Effector memory CD8-positive, alpha-beta T cell (primary cell): ENCODE measurements at regions not wholly inside any gene's neighbourhood (a gene's known extent, or its start where the extent isn't known, plus 50 kb on each side); places are given as distances from the start of the nearest gene placed in this dataset.
"Not testable (repeated sequence)": the region's sequence is repeated elsewhere in the genome, so short reads cannot be mapped to it uniquely, and the experiment has no call there.

Experiments
- ATAC-seq: fragments of 150-1000 bp; cut with Tn5 transposase; replicated peaks from 2 replicates; pipeline ENCODE4 v1.10.0; 2021; ENCODE audit warnings: mild to moderate bottlenecking, moderate library complexity
- DNase-seq, 3 experiments: peaks; one replicate each; pipeline ENCODE4 v3.0.0; 2021
- H3K27ac Mint-ChIP-seq, 2 donors: one replicate each; pipeline ENCODE4 v1.8.0; 2022; ENCODE audit warnings: mild to moderate bottlenecking in 2 of 2, mixed read lengths in 2 of 2, moderate library complexity in 2 of 2
- H3K27me3 Mint-ChIP-seq, 2 donors: one replicate each; pipeline ENCODE4 v1.8.0; 2022; ENCODE audit warnings: mixed read lengths in 2 of 2
- H3K36me3 Mint-ChIP-seq: one replicate; pipeline ENCODE4 v1.8.0; 2022; ENCODE audit warnings: mild to moderate bottlenecking, moderate library complexity, mixed read lengths; ENCODE audit not compliant: insufficient read depth
- H3K4me1 Mint-ChIP-seq, 2 donors: one replicate each; pipeline ENCODE4 v1.8.0; 2022; ENCODE audit warnings: low read depth in 2 of 2, mixed read lengths in 2 of 2
- H3K4me3 Mint-ChIP-seq, 2 donors: one replicate each; pipeline ENCODE4 v1.8.0; 2022; ENCODE audit warnings: mild to moderate bottlenecking in 2 of 2, mixed read lengths in 2 of 2, moderate library complexity in 2 of 2
- H3K9me3 Mint-ChIP-seq, 2 donors: one replicate each; pipeline ENCODE4 v1.8.0; 2022; ENCODE audit warnings: mixed read lengths in 2 of 2

DNA sequence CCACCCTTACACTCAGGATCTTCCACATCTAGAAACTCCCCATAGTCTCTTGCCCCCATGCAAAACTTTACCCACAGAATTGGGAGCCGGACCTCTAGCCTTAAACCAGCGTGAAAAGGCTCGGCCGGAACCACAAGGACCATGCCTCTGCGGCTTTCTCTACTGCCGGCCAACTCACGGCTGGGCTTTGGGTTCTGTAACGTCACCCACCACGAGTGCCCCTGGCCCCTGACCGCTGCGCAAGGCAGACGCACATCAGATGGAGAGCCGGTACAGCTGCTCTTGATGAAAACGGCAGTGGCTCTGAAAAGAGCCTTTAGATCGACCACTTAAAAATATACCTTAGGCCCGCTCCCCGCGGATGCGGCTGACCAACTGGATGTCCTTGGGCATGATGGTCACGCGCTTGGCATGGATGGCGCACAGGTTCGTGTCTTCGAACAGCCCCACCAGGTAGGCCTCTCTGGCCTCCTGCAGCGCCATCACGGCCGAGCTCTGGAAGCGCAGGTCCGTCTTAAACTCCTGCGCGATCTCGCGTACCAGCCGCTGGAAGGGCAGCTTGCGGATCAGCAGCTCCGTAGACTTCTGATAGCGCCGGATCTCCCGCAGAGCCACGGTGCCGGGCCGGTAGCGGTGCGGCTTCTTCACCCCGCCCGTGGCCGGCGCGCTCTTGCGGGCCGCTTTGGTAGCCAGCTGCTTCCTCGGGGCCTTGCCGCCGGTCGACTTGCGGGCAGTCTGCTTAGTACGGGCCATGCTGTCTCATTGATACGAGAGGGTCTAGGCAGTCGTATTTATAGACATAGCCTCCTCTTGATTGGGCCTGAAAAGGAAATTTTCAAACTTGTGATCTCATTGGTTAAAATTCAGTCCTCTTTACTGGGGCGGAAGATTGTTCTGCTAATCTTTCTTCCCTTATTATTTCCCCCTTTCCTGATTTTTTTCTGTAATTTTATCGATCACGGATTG, 66.3 kb downstream of the FAM72C start:
- not testable (repeated sequence) for H3K9me3 Mint-ChIP-seq, H3K27me3 Mint-ChIP-seq, H3K27ac Mint-ChIP-seq, H3K4me1 Mint-ChIP-seq, H3K36me3 Mint-ChIP-seq
- H3K4me3 Mint-ChIP-seq = peak overlapping the region; percentile 47 to 77
- ATAC-seq (peak; percentile 33), DNase-seq (peak in 1 of 3 experiments; percentile 1)

DNA sequence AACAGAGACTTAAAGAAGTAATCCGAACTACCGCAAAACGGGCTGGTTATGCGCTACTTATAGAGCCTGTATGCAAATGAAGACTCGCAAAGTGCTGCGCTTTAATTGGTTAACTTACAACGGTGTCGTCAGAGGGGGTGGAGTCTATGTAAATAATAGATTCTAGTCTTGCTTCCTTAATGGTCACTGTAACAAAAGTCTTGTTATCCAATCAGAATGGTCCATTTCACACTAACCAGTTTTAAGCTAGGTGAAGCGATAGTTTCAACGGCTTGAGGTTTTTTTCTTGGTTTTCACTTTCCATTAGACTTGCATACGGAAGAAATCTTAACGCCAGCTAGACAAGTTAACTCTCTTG, 67.2 kb downstream of the FAM72C start:
- H3K4me1 Mint-ChIP-seq, H3K4me3 Mint-ChIP-seq, H3K36me3 Mint-ChIP-seq, DNase-seq, H3K27ac Mint-ChIP-seq, H3K9me3 Mint-ChIP-seq, H3K27me3 Mint-ChIP-seq: not testable (repeated sequence)
- peak; percentile 85 for ATAC-seq

DNA sequence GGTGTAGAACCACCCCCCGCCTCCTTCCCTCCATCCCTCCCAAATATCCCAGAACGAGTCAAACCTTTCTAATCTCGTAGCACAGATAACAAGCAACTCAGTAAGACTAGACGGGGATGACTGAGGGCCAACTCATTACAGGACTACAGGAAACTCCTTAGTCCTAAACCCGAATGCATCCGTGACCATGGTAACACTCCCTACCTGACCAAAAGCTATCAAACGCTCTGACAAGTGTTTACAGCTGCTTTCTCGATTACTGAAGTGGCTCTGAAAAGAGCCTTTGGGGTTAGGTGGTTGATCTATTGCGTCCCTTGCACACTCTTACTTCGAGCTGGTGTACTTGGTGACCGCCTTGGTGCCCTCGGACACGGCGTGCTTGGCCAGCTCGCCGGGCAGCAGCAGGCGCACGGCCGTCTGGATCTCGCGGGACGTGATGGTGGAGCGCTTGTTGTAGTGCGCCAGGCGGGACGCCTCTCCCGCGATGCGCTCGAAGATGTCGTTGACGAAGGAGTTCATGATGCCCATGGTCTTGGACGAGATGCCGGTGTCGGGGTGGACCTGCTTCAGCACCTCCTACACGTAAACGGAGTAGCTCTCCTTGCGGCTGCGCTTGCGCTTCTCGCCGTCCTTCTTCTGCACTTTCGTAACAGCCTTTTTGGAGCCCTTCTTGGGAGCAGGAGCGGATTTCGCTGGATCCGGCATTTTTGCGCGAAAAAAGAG, 67.7 kb downstream of the FAM72C start:
- not testable (repeated sequence) for H3K9me3 Mint-ChIP-seq, H3K27ac Mint-ChIP-seq, H3K4me3 Mint-ChIP-seq, H3K36me3 Mint-ChIP-seq, H3K4me1 Mint-ChIP-seq, DNase-seq, H3K27me3 Mint-ChIP-seq
- ATAC-seq = peak; percentile 26

DNA sequence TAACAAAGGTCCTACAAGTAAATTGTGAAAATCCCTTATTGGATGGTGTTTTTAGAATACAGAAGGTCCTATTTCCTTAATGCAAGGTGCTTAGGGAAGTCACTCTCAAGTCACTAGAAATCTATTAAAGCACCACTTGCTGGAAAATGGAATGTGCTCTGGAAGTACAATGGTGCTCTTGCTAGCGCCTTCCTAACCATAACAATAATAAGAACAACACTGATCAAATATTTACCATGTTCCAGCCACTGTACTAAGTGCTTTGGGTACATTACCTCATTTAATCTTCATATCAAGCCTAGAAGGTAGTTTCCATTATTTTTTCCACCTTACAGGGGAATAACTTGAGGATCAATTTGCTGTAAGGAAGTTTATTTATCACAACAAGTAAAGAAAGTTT, 75.4 kb downstream of the FAM72C start:
- not testable (repeated sequence) for H3K4me3 Mint-ChIP-seq, DNase-seq, H3K4me1 Mint-ChIP-seq, H3K36me3 Mint-ChIP-seq, H3K9me3 Mint-ChIP-seq, ATAC-seq, H3K27ac Mint-ChIP-seq, H3K27me3 Mint-ChIP-seq

DNA sequence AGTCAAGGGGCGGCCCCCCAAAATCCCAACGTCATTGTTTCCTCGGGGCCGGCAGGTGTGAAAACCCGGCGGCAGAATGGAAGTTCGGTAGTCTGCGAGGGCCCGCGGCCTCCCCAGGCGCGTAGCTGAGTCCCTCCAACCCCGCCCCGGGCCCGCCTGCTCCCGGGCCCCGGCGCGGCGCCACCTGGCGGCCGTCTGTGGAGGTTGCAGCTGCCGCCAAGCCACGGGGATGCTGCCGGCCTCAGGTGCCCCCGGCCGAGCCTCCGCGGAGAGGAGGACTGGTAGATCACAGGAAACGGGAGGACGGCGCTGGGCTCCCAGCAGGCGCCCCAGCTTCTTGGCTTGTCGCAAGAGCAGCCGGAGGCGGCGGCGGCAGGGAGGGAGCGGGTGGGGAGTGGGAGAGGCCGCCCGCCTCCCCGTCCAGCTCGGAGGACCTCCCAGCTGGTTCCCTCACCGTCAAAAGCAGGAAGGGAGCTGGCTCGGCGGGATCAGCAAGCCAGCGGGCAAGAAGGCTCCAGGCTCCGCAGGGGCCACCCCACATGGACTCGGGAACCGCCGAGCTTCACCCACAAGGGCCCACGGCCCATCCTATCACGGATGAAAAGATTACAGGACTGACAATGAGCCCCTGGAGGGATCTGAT, 86.7 kb downstream of the FAM72C start:
- H3K4me1 Mint-ChIP-seq, H3K9me3 Mint-ChIP-seq, H3K36me3 Mint-ChIP-seq, H3K27me3 Mint-ChIP-seq, H3K27ac Mint-ChIP-seq: not testable (repeated sequence)
- peak; percentile 93 for ATAC-seq
- H3K4me3 Mint-ChIP-seq = peak overlapping the region in 1 of 2 donors; percentile 19
- DNase-seq = peak; percentile 53 to 77 (median 68)

DNA sequence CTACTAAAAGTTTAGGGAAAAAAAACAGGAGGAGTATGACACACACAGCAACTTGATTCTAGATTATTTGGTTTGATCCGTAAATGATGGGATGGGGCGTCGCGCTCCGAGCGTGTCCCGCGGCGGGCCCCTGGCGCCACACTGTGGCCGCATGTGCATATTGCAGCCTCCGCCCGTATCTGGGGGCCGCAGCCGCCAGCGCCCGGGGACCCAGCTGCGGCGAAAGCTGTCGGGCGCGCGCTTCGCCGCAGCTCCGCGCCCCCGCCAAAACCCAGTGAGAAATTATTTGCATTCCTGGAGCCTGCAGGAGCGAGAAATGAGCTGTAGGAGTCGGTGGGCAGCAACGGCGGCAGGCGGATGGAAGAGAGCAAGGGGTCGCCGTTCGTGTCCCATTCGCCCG, 87.3 kb downstream of the FAM72C start:
- ATAC-seq = peak; percentile 80
- H3K27ac Mint-ChIP-seq, H3K36me3 Mint-ChIP-seq: not testable (repeated sequence)

DNA sequence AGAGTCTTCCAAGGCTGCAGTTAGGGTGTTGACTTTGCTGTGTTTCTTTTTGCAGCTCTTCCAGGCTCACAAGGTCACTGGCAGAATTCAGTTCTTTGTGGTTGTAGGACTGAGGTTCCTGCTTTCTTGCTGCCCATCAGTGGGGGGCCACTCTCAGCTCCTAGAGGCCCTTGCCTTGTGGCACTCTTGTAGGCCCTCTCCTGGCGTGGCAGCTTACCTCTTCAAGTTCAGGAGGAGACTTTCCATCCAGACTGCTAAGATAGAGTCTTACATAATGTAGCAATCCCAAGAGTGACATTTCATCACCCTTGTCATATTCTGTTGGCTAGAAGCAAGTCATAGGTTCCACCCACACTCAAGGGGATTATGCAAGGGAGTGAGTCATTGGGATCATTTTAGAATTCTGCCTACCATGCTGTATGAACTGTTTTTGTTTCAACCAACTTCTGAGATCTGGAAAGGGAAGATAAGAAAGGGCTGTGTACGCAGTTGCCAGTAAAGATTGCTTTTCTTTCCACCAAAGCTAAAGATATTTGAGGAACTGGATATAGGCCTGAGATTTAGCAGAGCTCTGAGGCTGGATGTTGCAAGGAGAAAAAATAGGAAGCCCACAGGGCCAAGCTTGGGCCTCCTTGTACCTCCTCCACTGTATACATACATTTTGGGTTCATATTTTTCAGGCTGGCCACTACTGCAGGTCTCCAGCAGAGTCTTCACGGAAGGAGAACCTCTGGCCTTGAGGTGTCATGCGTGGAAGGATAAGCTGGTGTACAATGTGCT, 91.8 kb downstream of the FAM72C start:
- not testable (repeated sequence) for H3K4me1 Mint-ChIP-seq, DNase-seq, H3K27ac Mint-ChIP-seq, H3K4me3 Mint-ChIP-seq, H3K9me3 Mint-ChIP-seq, H3K27me3 Mint-ChIP-seq, ATAC-seq, H3K36me3 Mint-ChIP-seq

More for the DNA sequence above, 87.3 kb downstream of the FAM72C start:
- H3K4me1 Mint-ChIP-seq, H3K9me3 Mint-ChIP-seq, H3K27me3 Mint-ChIP-seq: not testable (repeated sequence)
- peak; percentile 31 to 55 (median 34) for DNase-seq
- H3K4me3 Mint-ChIP-seq = peak overlapping the region; percentile 15 to 52

DNA sequence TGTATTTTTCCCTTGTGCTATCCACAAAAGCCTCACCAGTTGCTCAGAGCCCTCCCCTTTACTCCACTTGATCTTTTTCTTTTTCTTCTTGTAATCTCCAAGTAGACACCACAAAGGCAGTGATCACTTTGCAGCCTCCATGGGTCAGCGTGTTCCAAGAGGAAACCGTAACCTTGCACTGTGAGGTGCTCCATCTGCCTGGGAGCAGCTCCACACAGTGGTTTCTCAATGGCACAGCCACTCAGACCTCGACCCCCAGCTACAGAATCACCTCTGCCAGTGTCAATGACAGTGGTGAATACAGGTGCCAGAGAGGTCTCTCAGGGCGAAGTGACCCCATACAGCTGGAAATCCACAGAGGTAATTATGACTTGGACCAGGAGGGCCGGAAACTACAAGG, 95.8 kb downstream of the FAM72C start:
- H3K9me3 Mint-ChIP-seq, H3K36me3 Mint-ChIP-seq, H3K4me1 Mint-ChIP-seq, DNase-seq, H3K4me3 Mint-ChIP-seq, H3K27me3 Mint-ChIP-seq, H3K27ac Mint-ChIP-seq, ATAC-seq: not testable (repeated sequence)

DNA sequence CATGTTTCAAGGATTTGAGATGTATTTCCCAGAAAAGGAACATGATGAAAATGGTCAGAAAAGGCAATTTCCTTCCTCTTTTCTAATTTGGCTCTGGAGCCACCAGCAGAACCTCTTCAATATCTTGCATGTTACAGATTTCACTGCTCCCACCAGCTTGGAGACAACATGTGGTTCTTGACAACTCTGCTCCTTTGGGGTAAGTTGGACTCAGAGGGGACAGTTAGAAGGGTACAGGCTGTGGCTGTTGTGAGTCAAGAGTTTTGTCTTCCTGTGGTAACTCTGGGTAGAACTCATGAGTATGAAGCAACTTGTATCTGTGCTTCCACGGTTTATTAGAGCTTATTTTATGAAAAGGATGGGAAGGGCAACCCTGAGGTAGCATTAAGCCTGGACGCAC, 97.2 kb downstream of the FAM72C start:
- H3K4me1 Mint-ChIP-seq, DNase-seq, H3K36me3 Mint-ChIP-seq, ATAC-seq, H3K9me3 Mint-ChIP-seq, H3K27me3 Mint-ChIP-seq, H3K4me3 Mint-ChIP-seq, H3K27ac Mint-ChIP-seq: not testable (repeated sequence)

DNA sequence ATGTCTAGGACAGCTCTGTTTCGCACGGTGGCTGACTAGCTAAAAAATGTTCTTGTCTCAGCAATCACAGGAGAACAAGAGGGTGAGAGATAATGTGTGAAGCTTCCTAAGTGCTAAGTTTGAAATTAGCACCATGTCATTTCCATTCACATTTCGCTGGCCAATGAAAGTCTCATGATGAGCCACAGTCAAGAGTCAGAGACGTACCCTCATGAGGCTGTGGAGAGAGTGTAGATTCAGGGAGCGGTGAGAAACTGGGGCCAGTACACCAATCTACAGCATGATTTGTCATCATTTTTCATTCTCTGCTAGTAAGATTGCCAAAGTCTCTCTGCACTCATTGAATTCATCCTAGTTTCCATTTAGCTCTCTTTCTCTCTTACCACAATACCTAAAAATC, 98.1 kb downstream of the FAM72C start:
- not testable (repeated sequence) for H3K36me3 Mint-ChIP-seq, DNase-seq, H3K9me3 Mint-ChIP-seq, H3K4me1 Mint-ChIP-seq, ATAC-seq, H3K27ac Mint-ChIP-seq, H3K27me3 Mint-ChIP-seq, H3K4me3 Mint-ChIP-seq

DNA sequence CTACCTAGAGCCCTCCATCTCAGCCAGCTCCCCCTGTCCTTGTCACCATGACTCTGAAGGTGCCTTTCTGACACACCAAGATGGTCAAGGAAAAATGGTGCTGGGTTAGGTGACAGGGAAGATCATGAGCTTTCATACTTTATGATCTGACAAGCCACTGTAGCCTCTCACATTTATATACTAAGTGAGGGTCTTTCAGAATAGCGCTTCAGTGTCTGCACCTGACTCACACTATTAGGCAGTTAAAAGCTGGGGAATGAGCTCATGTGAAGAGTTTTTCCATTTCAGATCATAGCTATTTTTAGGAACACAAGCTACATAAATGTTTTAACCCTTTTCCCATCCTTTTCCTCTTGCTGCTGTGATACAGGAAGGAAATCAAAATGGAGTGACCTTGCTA, 101.4 kb downstream of the FAM72C start:
- not testable (repeated sequence) for H3K4me1 Mint-ChIP-seq, H3K27me3 Mint-ChIP-seq, H3K36me3 Mint-ChIP-seq, H3K9me3 Mint-ChIP-seq, H3K4me3 Mint-ChIP-seq, DNase-seq, H3K27ac Mint-ChIP-seq, ATAC-seq

DNA sequence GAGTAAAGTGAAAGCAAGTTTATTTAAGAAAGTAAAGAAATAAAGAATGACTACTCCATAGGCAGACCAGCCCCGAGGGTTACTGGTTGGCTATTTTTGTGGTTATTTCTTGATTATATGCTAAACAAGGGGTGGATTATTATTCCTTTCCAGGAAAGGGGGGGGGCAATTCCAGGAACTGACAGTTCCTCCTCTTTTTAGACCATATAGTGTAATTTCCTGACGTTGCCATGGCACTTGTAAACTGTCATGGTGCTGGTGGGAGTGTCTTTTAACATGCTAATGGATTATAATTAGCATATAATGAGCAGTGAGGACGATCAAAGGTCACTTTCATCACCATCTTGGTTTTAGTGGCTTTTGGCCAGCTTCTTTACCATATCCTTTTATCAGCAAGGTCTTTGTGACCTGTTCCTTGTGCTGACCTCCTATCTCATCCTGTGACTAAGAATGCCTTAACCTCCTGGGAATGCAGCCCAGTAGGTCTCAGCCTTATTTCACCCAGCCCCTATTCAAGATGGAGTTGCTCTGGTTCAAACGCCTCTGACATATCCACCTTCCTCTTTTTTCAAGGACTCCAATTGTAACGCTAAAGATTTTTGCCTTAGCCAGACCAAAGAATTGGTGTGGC, 104.1 kb downstream of the FAM72C start:
- H3K4me3 Mint-ChIP-seq, H3K36me3 Mint-ChIP-seq, ATAC-seq, H3K27ac Mint-ChIP-seq, H3K4me1 Mint-ChIP-seq, H3K9me3 Mint-ChIP-seq, H3K27me3 Mint-ChIP-seq, DNase-seq: not testable (repeated sequence)
